HG03025 (cell line): ENCODE measurements at regions not wholly inside any gene's neighbourhood (a gene's known extent, or its start where the extent isn't known, plus 50 kb on each side); places are given as distances from the start of the nearest gene placed in this dataset.
"Not testable (repeated sequence)": the region's sequence is repeated elsewhere in the genome, so short reads cannot be mapped to it uniquely, and the experiment has no call there.

Experiments used
- ATAC-seq: cut with Tn5 transposase; IDR thresholded peaks from one replicate; pipeline ENCODE4 v1.9.1; 2021; ENCODE audit warnings: mild to moderate bottlenecking, moderate library complexity; ENCODE audit not compliant: unreplicated experiment, low FRiP score

DNA sequence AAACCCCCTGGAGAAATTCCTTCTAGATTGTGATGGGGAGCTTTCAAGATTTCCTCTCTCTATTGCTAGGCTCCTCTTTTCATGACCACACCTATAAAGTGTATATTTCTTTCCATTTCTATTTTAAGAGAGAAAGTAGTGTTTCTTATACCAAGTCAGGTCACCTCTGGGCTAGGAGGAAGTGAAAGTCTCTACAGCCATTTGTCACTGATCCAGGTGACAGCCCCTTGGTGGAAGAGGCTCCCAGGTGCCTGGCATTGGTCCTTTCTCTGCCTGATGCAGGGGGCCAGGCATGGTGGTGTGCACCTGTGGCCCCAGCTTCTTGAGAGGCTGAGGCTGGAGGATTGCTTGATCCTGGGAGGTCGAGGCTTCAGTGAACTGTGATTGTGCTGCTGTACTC lies 64.7 kb downstream of the DHCR7 start:
- ATAC-seq: peak; percentile 61

- no peak for ATAC-seq
Measured at GRCh38 chr11:71381781-71382505, 66.2 kb downstream of the DHCR7 start.

DNA sequence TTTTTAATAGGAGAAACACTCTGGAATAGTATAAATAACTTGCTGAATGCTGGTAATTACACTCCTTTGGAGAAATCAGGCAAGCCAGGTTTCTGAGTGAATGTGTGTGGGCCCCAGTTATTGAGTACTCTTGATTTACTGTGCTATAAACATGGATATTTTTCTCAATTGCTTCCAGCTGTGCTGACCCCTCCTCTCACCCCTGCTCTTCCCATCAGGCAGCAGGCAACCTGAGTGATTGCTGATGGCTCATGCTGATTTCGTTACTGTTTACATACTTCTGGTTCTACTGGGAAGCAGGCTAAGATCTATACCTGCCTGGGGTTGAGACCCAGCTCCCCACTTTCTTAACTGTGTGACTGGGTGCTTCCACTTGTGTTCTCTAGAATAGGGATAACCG lies 68.5 kb downstream of the DHCR7 start:
- ATAC-seq: no peak

- ATAC-seq: peak; percentile 64
Measured at GRCh38 chr11:71373791-71374454, 74.3 kb downstream of the DHCR7 start.

DNA sequence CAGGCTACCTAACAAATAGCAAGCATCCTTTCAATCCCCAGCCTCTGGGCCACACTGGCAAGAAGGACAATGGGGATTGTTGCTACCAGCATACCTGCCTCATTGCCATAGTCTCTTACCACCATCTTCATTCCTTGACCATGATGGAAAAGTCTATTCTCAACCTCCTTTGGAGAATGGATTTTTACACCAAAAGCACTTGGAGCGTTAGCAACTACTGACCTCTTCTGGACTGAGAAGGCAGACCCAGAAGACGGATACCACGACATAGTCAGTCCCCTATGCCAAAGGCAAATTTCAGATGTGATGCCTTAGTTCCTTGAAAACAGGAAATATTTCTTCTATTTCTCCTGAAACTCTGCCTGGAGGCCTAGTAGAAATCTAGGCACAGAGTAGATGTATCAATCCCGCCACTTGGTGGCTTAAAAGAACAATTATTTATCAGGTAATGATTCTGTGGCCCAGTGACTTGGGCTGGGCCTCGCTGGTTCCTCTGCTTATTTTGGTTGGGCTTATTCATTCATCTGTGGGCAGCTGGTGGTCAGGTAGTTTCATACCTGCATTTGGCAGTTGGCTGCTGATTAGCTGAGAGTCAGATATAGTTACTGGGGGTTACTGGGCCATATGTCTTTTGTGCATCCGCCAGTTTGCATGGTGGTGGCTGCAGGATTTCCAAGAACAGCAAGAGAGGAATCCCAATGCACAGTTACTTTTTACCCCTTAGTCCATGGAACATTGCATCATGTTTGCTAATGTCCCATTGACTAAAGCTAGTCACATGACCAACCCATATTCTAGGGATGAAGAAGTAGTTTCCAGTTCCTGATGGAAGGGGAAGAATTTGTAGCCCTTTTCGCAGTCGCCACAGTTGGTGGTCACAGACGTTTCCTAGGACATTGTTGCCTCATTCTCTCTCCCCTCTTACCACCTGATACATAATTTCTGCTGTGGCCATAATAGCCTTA lies 75.2 kb downstream of the DHCR7 start:
- no peak for ATAC-seq

GRCh38 chr11:71371674-71372069 lies 76.5 kb downstream of the DHCR7 start:
- ATAC-seq: no peak

DNA sequence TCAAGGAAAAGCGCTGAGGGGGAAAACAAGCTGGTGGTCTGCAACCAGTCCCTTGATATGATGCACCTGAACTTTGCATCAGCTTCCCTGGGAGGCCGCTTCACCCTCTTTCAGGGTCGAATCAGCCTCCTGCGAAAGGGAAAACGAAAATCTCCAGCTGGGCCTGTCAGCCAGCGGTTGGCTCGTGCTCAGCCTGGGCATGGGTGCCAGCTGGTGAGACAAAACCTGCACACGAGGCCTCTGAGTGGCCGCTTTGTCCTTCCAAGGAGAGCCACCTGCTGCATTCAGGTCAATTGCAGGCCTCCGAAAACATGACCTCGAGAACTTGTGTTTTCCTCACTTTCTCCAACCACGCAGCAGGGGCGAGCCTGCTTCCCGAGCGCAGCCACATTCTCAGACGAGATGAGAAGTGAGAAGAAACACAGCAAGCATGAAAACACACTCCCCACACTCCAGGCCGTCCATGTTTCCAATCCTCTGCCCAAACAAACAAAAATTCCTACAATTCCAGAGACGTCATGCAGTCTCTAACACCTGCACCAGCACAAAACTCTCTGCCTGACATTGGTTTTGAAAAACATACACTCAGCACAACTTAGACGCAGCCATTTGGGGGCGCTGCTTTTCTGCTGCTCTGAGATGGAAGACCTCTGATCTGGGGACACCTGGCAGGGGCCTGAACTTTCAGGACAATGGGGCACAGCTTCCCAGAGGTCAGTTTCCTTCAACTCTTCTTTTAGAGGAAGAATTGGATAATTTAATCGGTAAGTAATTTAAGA lies 77.1 kb downstream of the DHCR7 start:
- no peak for ATAC-seq

DNA sequence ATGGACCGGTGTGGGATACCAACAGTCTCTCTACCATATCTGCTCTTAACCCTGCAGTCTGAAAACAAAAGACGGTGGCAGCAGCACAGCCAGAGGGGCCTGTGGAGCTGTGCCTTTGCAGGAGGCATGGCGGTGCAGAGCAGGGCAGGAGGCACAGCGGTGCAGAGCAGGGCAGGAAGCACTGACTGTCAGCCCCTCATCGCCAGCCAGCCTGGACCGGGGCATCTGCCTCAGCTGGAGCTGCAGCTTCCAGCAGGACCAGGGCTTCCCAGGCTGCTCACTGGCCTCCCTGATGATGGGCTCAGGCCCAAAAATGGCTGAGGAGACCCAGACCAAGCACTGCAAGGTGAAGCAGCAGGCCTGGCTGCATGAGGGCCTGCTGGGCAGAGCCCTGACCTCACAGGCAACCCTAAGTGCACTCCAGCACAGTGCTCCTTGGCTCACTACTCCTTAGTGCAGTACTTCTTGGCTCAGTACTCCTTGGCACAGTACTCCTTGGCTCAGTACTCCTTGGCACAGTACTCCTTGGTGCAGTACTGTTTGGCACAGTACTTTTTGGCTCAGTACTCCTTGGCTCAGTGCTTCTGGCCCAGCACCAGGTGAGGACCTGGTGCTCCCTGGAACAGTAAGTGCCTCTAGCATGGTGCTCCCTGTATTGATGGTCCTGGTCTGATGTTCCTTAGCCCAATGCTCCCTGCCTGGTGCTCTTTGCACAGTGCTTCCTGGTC lies 78.0 kb downstream of the DHCR7 start:
- ATAC-seq: no peak

DNA sequence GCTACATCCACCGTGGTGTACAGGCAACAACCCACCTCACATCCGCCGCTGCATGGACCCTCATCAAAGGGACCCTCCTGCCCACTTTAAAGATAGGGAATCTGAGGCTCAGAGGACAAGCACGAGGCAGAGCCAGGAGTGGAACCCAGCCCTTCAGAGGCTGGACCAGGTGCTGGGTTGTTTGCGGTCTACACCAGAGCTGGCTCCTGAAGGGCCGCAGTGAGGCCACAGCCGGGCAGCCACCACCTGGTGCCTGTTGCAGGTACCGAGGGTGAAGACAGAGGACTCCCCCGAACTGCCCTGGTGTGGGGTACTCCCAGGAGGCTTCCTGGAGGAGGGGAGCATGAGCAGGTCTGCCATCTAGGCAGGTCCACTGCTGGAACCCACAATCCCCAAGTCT lies 78.8 kb downstream of the DHCR7 start:
- ATAC-seq: no peak

DNA sequence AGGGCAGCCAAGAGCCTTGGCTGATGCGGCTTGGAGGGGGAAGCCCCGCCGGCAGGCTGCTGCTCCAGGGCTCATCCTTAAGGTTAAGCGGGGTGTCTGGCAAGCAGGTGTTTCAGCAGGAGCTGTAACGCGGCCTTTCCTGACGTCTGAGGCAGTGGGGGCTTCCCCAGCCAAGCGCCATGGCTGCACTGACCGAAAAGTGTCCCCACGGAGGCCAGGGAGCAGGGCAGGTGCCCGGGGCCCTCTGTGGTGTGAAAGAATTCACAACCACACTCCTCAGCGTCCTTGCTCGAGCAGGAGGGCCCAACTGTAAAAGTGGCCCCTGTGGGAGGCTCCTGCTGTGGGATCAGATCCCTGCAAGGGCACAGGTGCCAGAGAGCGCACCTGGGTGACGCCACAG lies 79.2 kb downstream of the DHCR7 start:
- no peak for ATAC-seq

DNA sequence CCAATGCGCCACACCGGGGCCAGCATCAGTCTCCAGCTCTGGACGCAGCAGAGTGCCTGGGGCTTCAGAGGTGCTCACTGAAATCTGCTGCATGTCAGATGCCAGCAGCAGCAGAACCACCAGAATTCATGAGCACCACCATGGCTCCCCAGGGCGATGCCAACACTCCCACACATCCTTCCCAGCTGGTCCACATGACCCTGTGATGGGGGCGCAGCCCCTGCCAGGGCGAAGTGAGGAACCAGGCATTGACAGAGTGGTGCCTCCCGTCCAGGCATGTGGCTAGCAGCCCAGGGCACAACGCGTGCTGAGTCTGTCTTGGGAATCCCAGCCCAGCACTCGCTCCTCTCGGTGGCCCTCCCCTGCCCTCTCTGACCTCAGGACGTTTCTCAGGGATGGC lies 80.4 kb downstream of the DHCR7 start:
- no peak for ATAC-seq

DNA sequence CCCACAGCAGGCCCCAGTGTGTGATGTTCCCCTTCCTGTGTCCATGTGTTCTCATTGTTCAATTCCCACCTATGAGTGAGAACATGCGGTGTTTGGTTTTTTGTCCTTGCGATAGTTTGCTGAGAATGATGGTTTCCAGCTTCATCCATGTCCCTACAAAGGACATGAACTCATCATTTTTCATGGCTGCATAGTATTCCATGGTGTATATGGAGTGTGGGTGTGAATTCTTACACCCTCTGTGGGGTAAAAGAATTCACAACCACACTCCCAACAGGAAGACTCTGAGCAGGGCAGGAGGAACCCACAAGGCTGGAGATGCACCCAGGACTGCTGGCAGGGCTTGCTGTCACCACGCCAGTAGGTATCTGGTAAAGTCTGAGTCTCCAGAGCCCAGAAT lies 80.9 kb downstream of the DHCR7 start:
- ATAC-seq: not testable (repeated sequence)

- ATAC-seq: no peak
Measured at GRCh38 chr11:71366076-71366475, 82.1 kb downstream of the DHCR7 start.

DNA sequence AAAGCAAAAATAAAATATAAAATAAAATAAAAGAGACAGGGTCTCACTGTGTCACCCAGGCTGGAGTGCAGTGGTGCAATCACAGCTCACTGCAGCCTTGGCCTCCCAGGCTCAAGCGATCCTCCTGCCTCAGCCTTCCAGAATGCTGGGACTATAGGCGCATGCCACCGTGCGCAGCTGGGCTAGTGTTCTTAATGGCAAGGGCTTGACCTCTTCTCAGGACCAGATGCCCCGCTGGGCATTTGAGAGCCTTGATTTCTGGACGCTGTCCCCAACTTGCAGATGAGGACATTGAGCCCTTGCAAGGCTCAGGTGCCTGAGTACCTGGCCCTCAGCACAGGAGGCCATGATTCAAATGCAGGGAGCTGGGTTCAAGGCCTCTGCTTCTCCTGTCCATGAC lies 82.6 kb downstream of the DHCR7 start:
- ATAC-seq: no peak

DNA sequence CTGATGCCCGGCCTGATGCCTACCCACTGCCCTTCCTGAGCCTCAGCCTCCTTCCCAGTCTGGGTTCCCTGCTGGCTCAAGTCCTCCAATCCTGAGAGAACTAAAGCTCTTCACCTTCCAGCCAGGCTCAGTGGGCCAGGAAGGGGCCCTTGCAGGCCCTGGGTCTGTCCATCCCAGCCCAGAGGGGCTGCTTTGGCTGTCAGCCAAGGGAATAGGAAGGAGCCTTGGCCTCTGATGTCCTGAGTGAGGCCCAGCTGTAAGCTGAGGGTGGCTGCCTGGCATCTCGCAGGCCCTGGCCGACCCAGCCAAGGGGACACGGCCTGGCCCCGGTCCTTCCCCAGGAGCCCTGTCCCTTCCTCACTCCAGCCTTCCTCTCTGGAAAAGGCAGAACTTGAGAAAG lies 83.4 kb downstream of the DHCR7 start:
- no peak for ATAC-seq

- no peak for ATAC-seq
Measured at GRCh38 chr11:71364176-71364671, 84.0 kb downstream of the DHCR7 start.

- no peak for ATAC-seq
Measured at GRCh38 chr11:71363721-71364120, 84.5 kb downstream of the DHCR7 start.

DNA sequence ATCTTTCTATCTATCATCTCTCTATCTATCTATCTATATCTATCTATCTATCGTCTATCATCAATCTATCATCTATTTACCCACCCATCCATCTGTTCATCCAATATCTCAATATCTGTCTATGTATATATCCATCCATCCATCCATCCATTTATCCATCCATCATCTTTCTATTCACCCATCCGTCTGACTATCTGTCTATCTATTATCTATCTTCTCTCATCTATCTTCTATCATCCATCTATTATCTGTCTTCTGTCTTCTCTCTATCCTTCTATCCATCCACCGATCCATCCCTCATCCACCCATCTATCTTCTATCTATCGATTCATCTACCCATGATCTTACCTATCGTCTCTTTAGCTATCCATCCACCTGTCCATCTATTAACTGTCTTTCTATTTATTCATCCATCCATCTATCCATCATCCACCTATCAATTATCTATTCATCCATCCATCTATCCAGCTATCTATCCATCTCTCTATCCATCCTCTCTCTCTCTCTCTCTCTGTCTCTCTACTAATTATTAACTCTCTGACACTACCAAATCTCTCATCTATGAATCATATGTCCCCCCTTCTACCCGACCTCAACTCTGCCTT lies 89.1 kb downstream of the DHCR7 start:
- no peak for ATAC-seq

- ATAC-seq: no peak
Measured at GRCh38 chr11:71358122-71358728, 90.0 kb downstream of the DHCR7 start.
